GM19025 (cell line): ENCODE measurements at regions not wholly inside any gene's neighbourhood (a gene's known extent, or its start where the extent isn't known, plus 50 kb on each side); places are given as distances from the start of the nearest gene placed in this dataset.
A peak's percentile ranks its signal among the peaks of the same experiment; 100 is the strongest.

Source experiments
- ATAC-seq: cut with Tn5 transposase; IDR thresholded peaks from one replicate; pipeline ENCODE4 v1.9.1; 2021; ENCODE audit warnings: mild to moderate bottlenecking, low read depth, moderate library complexity; ENCODE audit not compliant: unreplicated experiment

DNA sequence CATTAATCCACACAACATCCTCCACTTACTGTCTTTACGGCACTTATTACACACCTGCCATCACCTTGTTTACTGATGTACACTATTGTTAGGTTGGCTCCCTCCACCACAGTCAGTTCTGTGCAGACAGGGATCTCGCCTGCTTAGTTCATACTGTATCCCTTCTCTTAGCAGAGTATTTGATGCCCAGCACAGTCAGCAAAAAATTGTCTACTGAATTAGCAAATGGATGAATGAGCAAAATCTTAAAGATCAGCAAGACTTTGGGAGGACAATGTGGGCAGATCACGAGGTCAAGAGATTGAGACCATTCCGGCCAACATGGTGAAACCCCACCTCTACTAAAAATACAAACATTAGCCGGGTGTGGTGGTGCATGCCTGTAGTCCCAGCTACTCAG lies 109.8 kb upstream of the ATXN1 start:
- ATAC-seq: no peak

DNA sequence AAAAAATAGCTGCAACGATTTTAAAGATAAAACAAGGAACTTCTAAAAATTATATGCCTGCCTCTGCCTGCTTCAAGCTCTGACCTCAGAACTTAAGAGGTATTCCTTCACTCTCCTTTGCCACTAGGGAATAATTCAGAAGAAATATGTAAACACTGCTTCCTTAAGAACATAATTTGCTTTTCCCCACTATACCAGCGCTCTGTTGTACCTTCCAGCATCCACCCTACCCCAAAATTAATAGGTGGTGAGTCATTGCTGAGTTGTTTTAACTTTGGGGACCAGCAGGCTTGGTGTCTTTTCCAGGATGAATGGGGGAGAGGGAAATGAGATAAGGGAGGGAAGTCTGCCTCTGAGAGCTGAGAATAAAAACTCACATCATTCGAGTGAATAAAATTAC lies 107.7 kb upstream of the ATXN1 start:
- ATAC-seq: no peak

GRCh38 chr6:16857969-16858592 lies 96.8 kb upstream of the ATXN1 start:
- no peak for ATAC-seq

- ATAC-seq: no peak
Measured at GRCh38 chr6:16855460-16855859, 94.2 kb upstream of the ATXN1 start.

DNA sequence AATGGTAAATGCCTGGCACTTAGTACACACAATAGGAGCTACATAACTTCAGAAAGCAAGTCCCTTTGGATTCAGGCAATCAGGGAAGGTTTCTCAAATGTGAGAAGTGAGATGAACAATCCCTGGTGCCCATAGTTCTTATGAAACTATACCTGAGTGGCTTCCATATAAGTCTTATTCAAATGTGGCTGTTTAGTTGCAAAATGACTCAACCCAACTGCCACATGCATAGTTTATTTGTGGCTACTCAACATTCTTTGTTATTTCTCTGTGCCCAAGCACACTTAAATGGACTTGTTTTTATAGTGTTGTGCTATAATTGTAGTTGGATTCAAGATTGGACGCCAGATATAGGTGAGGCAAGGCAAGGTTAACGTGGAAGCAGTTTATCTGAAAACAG lies 93.7 kb upstream of the ATXN1 start:
- no peak for ATAC-seq

DNA sequence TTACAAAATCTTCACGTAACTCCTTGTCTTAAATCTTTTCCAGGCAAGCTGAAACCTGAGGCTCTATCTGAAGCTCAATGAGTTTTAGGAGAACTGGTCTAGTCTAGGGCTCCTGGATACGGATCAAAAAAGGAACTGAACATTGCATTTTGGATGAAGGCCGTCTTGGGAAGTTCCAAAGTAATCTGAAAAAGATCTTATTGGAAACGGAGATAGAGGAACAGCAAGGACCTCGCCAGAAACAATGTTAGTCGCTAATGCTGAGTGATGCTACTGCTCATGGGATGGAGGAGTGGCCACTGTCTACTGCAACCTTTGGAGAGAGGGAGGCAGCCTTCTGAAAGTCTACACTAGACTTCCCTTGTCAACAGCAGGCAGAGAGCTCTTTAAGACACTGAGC lies 91.4 kb upstream of the ATXN1 start:
- ATAC-seq: no peak

- no peak for ATAC-seq
Measured at GRCh38 chr6:16851758-16852157, 90.5 kb upstream of the ATXN1 start.

DNA sequence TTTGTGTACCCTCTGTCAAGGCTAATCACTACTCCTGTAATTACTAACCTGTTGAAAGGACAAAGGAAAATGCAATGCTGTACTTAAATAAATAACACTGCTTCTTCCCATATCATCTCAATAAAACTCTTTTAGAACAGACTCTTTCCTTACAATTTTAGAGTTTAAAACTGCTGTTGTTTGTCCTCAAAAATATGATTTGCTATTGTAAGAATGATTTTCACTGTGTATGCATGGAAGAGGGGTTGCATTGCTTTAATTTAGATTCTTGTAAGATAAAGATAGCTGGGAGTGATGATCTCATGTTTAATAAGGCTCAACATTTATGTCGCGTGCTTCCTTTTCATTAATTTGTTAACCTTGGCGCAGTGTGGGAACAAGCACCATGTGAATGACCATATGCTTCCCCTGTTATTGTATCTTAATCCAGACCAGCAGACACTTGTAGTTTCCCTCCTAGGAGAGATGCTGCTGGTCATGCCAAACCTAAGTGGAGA lies 89.8 kb upstream of the ATXN1 start:
- no peak for ATAC-seq

GRCh38 chr6:16850681-16851026 lies 89.4 kb upstream of the ATXN1 start:
- ATAC-seq: no peak

DNA sequence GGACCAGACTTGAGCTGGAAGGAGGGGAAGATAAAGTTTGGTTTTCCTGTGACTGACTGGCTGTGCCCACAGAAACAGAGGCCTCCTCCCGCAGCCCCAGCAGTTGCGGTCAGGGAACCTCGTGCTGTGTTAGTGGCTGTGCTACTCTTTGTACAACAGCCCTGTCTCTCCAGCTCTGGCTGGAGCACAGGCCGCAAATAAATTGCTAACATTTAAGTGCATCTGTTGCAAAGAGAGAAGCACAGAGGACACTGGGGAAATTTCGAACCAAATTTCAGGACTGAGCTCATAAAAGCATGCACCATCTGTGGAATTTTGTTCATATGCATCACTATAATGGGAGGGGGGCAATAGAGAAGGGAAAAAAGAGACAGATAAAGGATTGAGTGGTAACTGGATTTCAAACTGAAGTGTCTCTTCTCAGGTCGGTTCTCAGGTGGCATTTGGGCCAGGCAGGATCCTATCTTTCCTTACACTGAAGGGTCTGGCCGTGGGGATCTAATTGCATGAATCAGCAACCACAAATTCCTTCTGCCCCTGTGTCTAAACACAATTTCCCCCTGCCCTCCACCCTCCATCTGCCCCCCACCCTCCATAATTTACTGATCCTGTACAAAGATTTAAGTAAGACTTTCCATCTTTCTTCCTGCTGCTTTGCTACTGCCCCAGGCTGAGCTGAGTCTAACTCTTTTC lies 88.9 kb upstream of the ATXN1 start:
- ATAC-seq: no peak

DNA sequence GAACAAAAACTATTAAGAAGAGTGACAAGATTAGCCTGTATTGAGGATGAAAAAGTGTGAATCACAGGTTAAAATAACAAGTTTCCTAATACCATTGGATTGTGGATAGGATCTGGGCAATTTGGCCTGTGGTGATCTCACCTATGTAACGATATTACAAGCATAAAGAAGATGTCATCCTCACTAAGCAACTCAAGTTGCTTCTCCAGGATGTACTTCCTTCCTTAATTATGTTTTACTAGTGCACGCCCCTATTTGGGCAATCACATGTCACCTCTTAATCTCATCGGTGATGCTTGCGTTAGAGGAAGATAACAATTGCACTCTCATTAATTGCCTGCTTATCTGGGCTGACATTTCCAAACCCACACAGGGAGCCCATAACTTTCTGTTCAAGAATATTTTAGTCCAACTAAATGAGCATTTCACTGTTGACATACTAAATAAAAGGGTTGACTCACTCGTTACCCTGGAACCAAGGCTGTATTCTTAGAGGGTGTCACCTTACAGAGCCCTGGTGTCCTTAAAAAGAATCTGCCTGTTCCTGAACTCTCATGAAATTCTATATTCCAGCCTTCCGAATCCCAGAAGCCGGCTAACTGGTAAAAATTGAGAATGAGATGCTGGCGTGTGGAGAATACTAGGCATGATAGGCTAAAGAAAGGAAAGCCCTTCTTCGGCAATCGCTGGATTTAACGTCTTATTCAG lies 88.2 kb upstream of the ATXN1 start:
- no peak for ATAC-seq

GRCh38 chr6:16846399-16846778 lies 85.1 kb upstream of the ATXN1 start:
- ATAC-seq: no peak

DNA sequence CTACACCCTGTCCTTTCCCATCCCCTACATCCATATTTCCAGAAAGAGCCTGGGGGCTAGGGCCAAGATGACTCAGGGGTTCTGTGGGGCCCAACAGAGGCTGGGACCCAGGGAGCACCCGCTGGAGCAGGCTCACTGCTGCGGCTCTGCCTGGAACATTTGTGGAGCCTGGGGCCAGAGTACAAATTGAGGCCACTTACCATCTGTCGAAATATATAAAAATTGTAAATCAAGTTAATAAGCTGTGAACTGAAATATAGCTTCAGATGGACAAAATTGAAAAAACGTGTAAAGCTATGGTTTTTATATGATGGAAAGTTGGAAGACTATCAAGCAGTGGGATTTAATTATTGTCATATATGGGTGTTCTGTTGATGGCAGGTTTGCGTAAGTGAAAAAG lies 82.9 kb upstream of the ATXN1 start:
- no peak for ATAC-seq

GRCh38 chr6:16842676-16843075 lies 81.4 kb upstream of the ATXN1 start:
- no peak for ATAC-seq

DNA sequence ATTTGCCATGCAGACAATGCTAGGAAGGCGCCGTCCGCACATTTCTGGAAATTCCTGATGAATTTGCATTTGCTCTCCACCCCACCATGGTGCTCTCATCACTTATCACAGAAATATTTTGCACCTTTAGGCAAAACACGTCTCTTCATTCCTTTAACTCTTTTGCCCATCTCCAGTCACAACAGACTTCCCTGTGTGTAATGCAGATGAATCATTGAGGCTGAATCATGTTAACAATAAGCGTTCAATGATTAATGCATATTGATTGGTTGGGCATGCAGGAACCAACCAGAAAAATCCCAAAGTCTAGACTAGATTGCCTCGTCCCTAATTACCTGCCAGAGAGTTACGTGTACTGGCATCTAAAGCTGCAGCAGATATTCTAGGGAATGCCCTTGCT lies 80.0 kb upstream of the ATXN1 start:
- ATAC-seq: no peak

GRCh38 chr6:16840725-16841124 lies 79.5 kb upstream of the ATXN1 start:
- ATAC-seq: no peak

GRCh38 chr6:16840291-16840690 lies 79.0 kb upstream of the ATXN1 start:
- ATAC-seq: no peak

DNA sequence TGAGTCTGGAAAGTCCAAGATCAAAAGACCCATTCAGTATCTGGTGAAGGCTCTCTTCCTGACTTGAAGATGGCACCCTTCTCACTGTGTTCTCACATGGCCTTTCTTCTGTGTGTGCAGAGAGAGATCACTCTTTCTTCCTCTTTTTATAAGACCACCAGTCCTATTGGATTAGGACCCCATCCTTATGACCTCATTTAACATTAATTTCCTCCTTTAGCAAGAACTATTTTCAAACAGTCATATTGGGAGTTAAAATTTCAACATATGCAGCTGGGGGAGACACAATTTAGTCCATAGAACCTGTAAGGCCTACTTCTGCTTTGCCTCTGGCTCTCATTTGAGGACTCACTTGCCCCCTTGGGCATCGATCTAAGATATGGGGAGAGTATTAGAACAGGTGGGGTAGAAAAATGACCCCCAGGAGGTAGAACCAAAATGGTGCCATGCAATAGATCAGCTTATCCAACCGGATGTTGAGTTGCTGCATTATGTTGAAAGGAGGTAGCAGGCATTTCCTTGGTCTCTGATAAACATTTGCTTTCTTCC lies 78.4 kb upstream of the ATXN1 start:
- no peak for ATAC-seq

DNA sequence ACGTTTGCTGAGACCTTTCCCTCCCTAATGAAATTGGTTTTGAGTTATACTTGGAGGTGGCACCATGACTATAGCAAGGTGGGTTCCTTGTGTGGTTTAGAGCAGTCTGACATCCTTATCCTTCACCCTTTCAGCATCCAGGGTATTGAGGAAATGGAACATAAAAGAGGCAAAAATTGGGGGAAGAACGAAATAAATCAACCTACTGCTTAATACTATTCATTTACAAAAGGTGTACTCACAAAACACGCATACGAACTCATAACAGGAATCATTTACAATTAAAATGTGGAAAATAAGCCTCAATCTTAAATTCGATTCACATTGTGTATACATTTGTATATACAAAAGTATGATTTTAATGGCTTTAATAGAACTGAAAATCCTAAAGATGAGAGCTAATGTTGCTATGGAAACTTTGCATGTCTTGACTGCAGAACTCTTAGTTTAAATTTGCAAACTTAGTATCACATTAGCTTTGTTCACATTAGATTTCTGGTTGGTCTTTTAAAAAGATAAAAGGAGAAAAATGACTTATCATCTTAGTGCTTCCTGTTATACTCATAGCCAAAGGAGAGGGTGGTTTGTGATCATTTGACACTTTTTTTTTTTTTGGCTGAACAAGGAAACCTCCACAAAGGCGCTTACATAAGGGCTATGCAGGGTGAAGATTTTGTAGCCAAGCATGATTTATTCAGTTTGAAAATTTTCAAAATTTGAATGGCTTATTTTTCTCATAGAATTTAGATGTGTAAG lies 76.1 kb upstream of the ATXN1 start:
- ATAC-seq: no peak

DNA sequence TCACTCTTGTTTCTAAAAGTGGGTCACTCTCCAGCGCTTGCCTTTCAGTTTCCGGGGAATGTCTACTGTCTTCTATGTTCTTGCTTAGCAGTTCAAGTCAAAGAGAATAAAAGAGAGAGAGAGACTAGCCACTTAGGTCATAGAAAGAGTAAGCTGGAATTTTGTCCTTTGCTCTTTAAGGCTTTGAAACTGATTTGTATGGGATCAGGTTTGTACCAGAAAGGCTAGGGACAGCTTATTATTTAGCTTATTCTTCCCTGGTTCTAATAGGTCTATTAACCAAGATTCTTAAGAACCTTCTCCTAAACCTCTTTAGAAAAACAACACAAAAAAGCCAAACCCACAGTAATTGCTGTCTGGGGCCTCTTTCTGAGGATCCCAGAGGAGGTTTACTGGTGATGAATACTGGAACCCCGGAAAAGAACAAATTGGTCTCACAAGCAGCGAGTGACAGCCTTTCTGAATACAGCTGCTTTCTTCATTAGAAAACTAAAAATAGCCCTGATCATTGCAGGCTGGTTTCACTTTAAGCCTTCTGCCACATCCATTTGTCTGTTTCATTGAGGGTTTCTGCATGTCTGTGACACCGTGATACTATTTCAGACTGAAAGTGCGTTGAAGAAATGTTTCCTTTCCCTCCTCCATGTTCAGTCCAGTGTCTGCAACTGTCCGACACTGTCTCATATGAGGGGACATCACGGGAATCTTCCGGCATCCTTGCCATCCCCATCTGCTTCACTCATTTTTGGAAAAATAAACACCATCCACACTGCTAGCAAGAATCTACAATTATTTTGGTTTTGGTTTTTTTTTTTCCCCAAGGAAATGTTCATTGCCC lies 75.1 kb upstream of the ATXN1 start:
- peak; percentile 71 for ATAC-seq
